ENCODE measurements at regions not wholly inside any gene's neighbourhood (a gene's known extent, or its start where the extent isn't known, plus 50 kb on each side); places are given as distances from the start of the nearest gene placed in this dataset.

DNA sequence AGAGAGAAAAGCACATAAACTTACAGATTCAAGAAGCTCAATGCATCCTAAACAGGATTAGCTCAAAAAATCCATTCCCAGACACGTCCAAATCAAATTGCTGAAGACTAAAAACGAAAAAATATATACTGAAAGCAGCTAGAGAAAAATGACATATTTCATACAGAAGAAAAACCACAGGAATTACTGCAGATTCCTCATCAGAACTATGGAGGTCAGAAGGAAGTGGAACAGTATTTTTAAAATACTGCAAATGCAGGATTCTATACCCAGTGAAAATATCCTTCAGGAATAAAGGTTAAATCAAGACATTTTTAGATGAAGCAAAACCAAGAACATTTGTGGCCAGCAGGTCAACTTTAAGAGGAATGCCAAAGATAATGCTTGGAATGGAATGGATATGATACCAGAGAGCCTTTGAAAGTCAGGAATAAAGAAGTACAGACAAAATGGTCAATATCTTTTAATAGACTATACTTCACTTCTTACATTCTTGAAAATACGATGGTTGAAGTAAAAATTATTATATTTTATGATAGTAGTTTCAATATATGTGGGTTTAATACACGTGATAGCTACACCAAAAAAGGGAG lies 352.9 kb downstream of the CTTN start:
- DNase-seq (ENCODE audit: low spot score) (no peak), ATAC-seq (no peak), FAIRE-seq (no peak)
- no peaks in the 10 kb centered on the region for H3K27me3 ChIP-seq (ENCODE audit: control insufficient read depth in 1 of 2, insufficient read depth in 2 of 2, low read length in 2 of 2)
- H3K4me3 ChIP-seq (replicated peaks in 1 of 3; ENCODE audit: insufficient read depth in 1 of 3, low read depth in 2 of 3, low read length in 3 of 3): no peak overlapping the region
- TF ChIP-seq MAFK (conservative IDR thresholded peaks at IDR 0.05 in 1 of 2, IDR thresholded peaks at IDR 0.05 in 1 of 2; ENCODE audit: low read length in 2 of 2) (peak; percentile 22 to 53; a peak in 1 of 4 replicates), ZNF317 (CRISPR knock-in tag; IDR thresholded peaks at IDR 0.05) (peak; percentile 100), ZFP1 (CRISPR knock-in tag; IDR thresholded peaks at IDR 0.05) (peak; percentile 100), ZNF280D (CRISPR knock-in tag; IDR thresholded peaks at IDR 0.05) (0 out of 2 replicates have a peak, but pooled peaks have one; percentile 52), MAFF (IDR thresholded peaks at IDR 0.05; ENCODE audit: low read depth, low read length) (peak; percentile 79), MED8 (CRISPR knock-in tag; IDR thresholded peaks at IDR 0.05; ENCODE audit: insufficient replicate concordance) (no peak), ZNF343 (CRISPR knock-in tag; IDR thresholded peaks at IDR 0.05) (no peak), NR2F6 (IDR thresholded peaks at IDR 0.05) (peak; percentile 41), NR2F6 (CRISPR knock-in tag; IDR thresholded peaks at IDR 0.05) (no peak), TARDBP (CRISPR knock-in tag; IDR thresholded peaks at IDR 0.05) (no peak), NCOA5 (CRISPR knock-in tag; IDR thresholded peaks at IDR 0.05) (no peak), ZNF703 (CRISPR knock-in tag; IDR thresholded peaks at IDR 0.05; ENCODE audit: borderline replicate concordance) (no peak)
- TF ChIP-seq, protein P1, sequence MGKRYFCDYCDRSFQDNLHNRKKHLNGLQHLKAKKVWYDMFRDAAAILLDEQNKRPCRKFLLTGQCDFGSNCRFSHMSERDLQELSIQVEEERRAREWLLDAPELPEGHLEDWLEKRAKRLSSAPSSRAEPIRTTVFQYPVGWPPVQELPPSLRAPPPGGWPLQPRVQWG (CRISPR knock-in tag; IDR thresholded peaks at IDR 0.05; ENCODE audit: borderline replicate concordance, low read depth): no peak
- TF ChIP-seq, protein P2, sequence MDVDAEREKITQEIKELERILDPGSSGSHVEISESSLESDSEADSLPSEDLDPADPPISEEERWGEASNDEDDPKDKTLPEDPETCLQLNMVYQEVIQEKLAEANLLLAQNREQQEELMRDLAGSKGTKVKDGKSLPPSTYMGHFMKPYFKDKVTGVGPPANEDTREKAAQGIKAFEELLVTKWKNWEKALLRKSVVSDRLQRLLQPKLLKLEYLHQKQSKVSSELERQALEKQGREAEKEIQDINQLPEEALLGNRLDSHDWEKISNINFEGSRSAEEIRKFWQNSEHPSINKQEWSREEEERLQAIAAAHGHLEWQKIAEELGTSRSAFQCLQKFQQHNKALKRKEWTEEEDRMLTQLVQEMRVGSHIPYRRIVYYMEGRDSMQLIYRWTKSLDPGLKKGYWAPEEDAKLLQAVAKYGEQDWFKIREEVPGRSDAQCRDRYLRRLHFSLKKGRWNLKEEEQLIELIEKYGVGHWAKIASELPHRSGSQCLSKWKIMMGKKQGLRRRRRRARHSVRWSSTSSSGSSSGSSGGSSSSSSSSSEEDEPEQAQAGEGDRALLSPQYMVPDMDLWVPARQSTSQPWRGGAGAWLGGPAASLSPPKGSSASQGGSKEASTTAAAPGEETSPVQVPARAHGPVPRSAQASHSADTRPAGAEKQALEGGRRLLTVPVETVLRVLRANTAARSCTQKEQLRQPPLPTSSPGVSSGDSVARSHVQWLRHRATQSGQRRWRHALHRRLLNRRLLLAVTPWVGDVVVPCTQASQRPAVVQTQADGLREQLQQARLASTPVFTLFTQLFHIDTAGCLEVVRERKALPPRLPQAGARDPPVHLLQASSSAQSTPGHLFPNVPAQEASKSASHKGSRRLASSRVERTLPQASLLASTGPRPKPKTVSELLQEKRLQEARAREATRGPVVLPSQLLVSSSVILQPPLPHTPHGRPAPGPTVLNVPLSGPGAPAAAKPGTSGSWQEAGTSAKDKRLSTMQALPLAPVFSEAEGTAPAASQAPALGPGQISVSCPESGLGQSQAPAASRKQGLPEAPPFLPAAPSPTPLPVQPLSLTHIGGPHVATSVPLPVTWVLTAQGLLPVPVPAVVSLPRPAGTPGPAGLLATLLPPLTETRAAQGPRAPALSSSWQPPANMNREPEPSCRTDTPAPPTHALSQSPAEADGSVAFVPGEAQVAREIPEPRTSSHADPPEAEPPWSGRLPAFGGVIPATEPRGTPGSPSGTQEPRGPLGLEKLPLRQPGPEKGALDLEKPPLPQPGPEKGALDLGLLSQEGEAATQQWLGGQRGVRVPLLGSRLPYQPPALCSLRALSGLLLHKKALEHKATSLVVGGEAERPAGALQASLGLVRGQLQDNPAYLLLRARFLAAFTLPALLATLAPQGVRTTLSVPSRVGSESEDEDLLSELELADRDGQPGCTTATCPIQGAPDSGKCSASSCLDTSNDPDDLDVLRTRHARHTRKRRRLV (CRISPR knock-in tag; IDR thresholded peaks at IDR 0.05): no peak
- H3K79me2 ChIP-seq (ENCODE audit: insufficient read depth, low read length): no peaks in the 10 kb centered on the region
- 96% methylated on average over 4 of the region's 4 CpGs for WGBS (ENCODE audit: low lambda C conversion rate)
- BruUV-seq (replicated peaks): no TSS peak
- H2AFZ ChIP-seq (ENCODE audit: low read length): no peak overlapping the region
- intact Hi-C loops (cut with micrococcal nuclease; ENCODE audit: unreplicated experiment): no loop called here
- no peak overlapping the region for H3K27ac ChIP-seq (ENCODE audit: extremely low read length, insufficient read depth, low read length)
- H3K9ac ChIP-seq (ENCODE audit: insufficient read depth, low read depth, low read length): no peak overlapping the region
- ChIA-PET CTCF (ENCODE audit: low intra/inter-chr PET ratio, low total read pairs) (no interaction called here), POLR2A (no interaction called here)
- peaks cover 10% of the 10 kb centered on the region; the same call in 1 of the 2 replicates for H4K20me1 ChIP-seq (ENCODE audit: insufficient read depth, low read length)
- H3K4me2 ChIP-seq (ENCODE audit: low read depth, low read length): no peak overlapping the region
- peaks cover 19% of the 10 kb centered on the region for H3K9me3 ChIP-seq (ENCODE audit: low read length)
- H3K4me1 ChIP-seq (ENCODE audit: insufficient read depth, low read length): no peaks in the 10 kb centered on the region
- in situ Hi-C loops (cut with HindIII; ENCODE audit: extremely low pct_ligation_motif_present, low pct_unique_long_range_greater_than_20kb): no loop called here
- H3K36me3 ChIP-seq (replicated peaks in 1 of 2; ENCODE audit: control insufficient read depth in 1 of 2, insufficient read depth in 2 of 2, low read length in 2 of 2): peaks cover 2 to 14% of the 10 kb centered on the region in 2 experiments; a peak in 2 of 5 replicates
